SK-N-SH treated with all-trans-retinoic acid at 6 μM for 48 hours (cell line): ENCODE measurements at regions not wholly inside any gene's neighbourhood (a gene's known extent, or its start where the extent isn't known, plus 50 kb on each side); places are given as distances from the start of the nearest gene placed in this dataset.

Experiments used
- ARNTL ChIP-seq: fragments of 450-650 bp; formaldehyde crosslinking; IDR thresholded peaks from 2 replicates; pipeline ENCODE4 v1.5.0; 2020; ENCODE audit warnings: low read depth, mild to moderate bottlenecking, moderate library complexity, borderline replicate concordance
- CREB5 ChIP-seq: fragments of 250-450 bp; sonication (Bioruptor Pico); IDR thresholded peaks from 2 replicates; pipeline ENCODE4 v1.5.1; 2020; ENCODE audit warnings: low read depth, mild to moderate bottlenecking, moderate library complexity
- CSDC2 ChIP-seq: fragments of 250-450 bp; sonication (Bioruptor Pico); IDR thresholded peaks from 2 replicates; pipeline ENCODE4 v1.5.0; 2020; ENCODE audit warnings: mild to moderate bottlenecking, moderate library complexity
- ESRRG ChIP-seq: fragments of 250-450 bp; sonication (Bioruptor Pico); IDR thresholded peaks from 2 replicates; pipeline ENCODE4 v1.6.1; 2021; ENCODE audit warnings: mild to moderate bottlenecking
- ISL1 ChIP-seq: fragments of 250-450 bp; sonication (Bioruptor Pico); IDR thresholded peaks from 2 replicates; pipeline ENCODE4 v2.1.2; 2022; ENCODE audit warnings: mild to moderate bottlenecking, moderate library complexity
- PATZ1 ChIP-seq: fragments of 250-450 bp; sonication (Bioruptor Pico); IDR thresholded peaks from 2 replicates; pipeline ENCODE4 v1.8.0; 2020; ENCODE audit warnings: mild to moderate bottlenecking, moderate library complexity, borderline replicate concordance
- POU6F1 ChIP-seq: fragments of 250-450 bp; sonication (Bioruptor Pico); IDR thresholded peaks from 2 replicates; pipeline ENCODE4 v1.8.0; 2021; ENCODE audit warnings: low read depth, mild to moderate bottlenecking, moderate library complexity, borderline replicate concordance
- RARB ChIP-seq: fragments of 250-450 bp; sonication (Bioruptor Pico); IDR thresholded peaks from 2 replicates; pipeline ENCODE4 v1.8.0; 2021; ENCODE audit warnings: mild to moderate bottlenecking, moderate library complexity
- ZFP3 ChIP-seq: fragments of 250-450 bp; sonication (Bioruptor Pico); IDR thresholded peaks from 2 replicates; pipeline ENCODE4 v1.5.0; 2020; ENCODE audit warnings: mild to moderate bottlenecking, moderate library complexity
- ZNF565 ChIP-seq: fragments of 450-650 bp; formaldehyde crosslinking; conservative IDR thresholded peaks from 2 replicates; pipeline ENCODE4 v1.5.0; 2020; ENCODE audit warnings: low read depth, mild to moderate bottlenecking, moderate library complexity

GRCh38 chr22:45107671-45108070 is 56.1 kb upstream of the NUP50 start:
- TF ChIP-seq ZNF565 (CRISPR knock-in tag) (no peak), CREB5 (CRISPR knock-in tag) (no peak), ISL1 (no peak), PATZ1 (CRISPR knock-in tag) (no peak), ARNTL (no peak), CSDC2 (CRISPR knock-in tag) (no peak), POU6F1 (CRISPR knock-in tag) (no peak), RARB (no peak), ZFP3 (no peak), ESRRG (CRISPR knock-in tag) (no peak)
